Fibroblast of lung (primary cell): ENCODE measurements at regions not wholly inside any gene's neighbourhood (a gene's known extent, or its start where the extent isn't known, plus 50 kb on each side); places are given as distances from the start of the nearest gene placed in this dataset.
"Not testable (repeated sequence)": the region's sequence is repeated elsewhere in the genome, so short reads cannot be mapped to it uniquely, and the experiment has no call there.

ENCODE experiments used
- DNase-seq, 2 donors: peaks; one replicate each; pipeline versions ENCODE4 v3.0.0 to v3.0.0-alpha.2; 2010; ENCODE audit warnings: low read depth in 2 of 2
- H2AFZ ChIP-seq: 2 replicates; pipeline ENCODE4 v1.5.1; 2012; ENCODE audit warnings: low read length, control low read depth, inconsistent platforms
- H3K27ac ChIP-seq: 2 replicates; pipeline ENCODE4 v1.5.1; 2011; ENCODE audit warnings: low read length, control low read depth; ENCODE audit not compliant: insufficient read depth
- H3K27me3 ChIP-seq: 2 replicates; pipeline ENCODE4 v1.5.1; 2011; ENCODE audit warnings: mild to moderate bottlenecking, low read length; ENCODE audit not compliant: control insufficient read depth, insufficient read depth
- H3K36me3 ChIP-seq: 2 replicates; pipeline ENCODE4 v1.5.1; 2011; ENCODE audit warnings: low read length; ENCODE audit not compliant: control insufficient read depth, insufficient read depth
- H3K4me1 ChIP-seq: 2 replicates; pipeline ENCODE4 v1.5.1; 2011; ENCODE audit warnings: low read length; ENCODE audit not compliant: control insufficient read depth, insufficient read depth; ENCODE audit errors: extremely low read depth
- H3K4me2 ChIP-seq: 2 replicates; pipeline ENCODE4 v1.5.1; 2011; ENCODE audit warnings: low read length, control low read depth; ENCODE audit not compliant: insufficient read depth; ENCODE audit errors: extremely low read depth
- H3K4me3 ChIP-seq, 4 experiments: fragments of 200-600 bp in 1 of 4; sonication (generic) in 1 of 4; replicated peaks in 1 of 4; 2 replicates each; pipeline ENCODE4 v1.5.1; 2011 to 2016; ENCODE audit warnings: low read length in 4 of 4, low read depth in 3 of 4, mild to moderate bottlenecking in 3 of 4, control low read depth in 2 of 4, inconsistent platforms in 1 of 4, mixed read lengths in 1 of 4; ENCODE audit not compliant: insufficient read depth in 1 of 4; ENCODE audit errors: control extremely low read depth in 1 of 4
- H3K79me2 ChIP-seq: 2 replicates; pipeline ENCODE4 v1.5.1; 2012; ENCODE audit warnings: mild to moderate bottlenecking, low read length, inconsistent platforms; ENCODE audit not compliant: control insufficient read depth, insufficient read depth
- H3K9ac ChIP-seq: 2 replicates; pipeline ENCODE4 v1.5.1; 2011; ENCODE audit warnings: mild to moderate bottlenecking, low read length, control low read depth; ENCODE audit not compliant: insufficient read depth
- H3K9me3 ChIP-seq: 2 replicates; pipeline ENCODE4 v1.5.1; 2012; ENCODE audit warnings: low read depth, low read length; ENCODE audit not compliant: control insufficient read depth, insufficient read depth
- H4K20me1 ChIP-seq: 2 replicates; pipeline ENCODE4 v1.5.1; 2011; ENCODE audit warnings: low read length; ENCODE audit not compliant: control insufficient read depth, insufficient read depth; ENCODE audit errors: extremely low read depth
- EZH2 ChIP-seq: IDR thresholded peaks from 2 replicates; pipeline ENCODE4 v1.5.1; 2012; ENCODE audit warnings: low read length, control low read depth, mild to moderate bottlenecking; ENCODE audit errors: missing control alignments
- TF ChIP-seq, protein P1 (sequence below), 2 donors: IDR thresholded peaks in 1 of 2; conservative IDR thresholded peaks in 1 of 2; 1 replicate in 1 of 2; 2 replicates in 1 of 2; pipeline ENCODE4 v1.5.1; 2011 to 2012; ENCODE audit warnings: low read length in 2 of 2, control low read depth in 1 of 2, inconsistent platforms in 1 of 2, low read depth in 1 of 2, mild to moderate bottlenecking in 1 of 2

DNA sequence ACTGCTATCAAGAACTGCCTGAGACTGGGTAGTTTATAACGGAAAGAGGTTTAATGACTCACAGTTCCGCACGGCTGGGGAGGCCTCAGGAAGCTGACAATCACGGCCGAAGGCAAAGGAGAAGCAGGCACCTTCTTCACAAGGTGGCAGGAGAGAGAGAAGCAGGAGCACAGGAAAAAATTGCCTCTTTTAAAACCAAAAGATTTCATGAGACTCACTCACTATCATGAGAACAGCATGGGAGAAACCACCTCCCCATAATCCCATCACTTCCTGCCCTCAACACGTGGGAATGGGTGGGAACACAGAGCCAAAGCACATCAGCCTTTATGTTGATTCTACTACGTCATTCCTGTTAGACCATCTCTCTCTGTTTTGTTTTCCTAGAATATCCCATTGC lies 650.9 kb upstream of the SEMA6D start:
- no peak for DNase-seq
- Histone ChIP-seq H3K27ac (no peak overlapping the region), H3K4me3 (no peak overlapping the region), H3K27me3 (no peaks in the 10 kb centered on the region), H2AFZ (no peak overlapping the region), H3K36me3 (no peaks in the 10 kb centered on the region), H3K4me2 (no peak overlapping the region), H3K9ac (no peak overlapping the region), H4K20me1 (no peaks in the 10 kb centered on the region), H3K4me1 (no peaks in the 10 kb centered on the region), H3K9me3 (no peaks in the 10 kb centered on the region), H3K79me2 (no peaks in the 10 kb centered on the region)
- TF ChIP-seq, protein P1, sequence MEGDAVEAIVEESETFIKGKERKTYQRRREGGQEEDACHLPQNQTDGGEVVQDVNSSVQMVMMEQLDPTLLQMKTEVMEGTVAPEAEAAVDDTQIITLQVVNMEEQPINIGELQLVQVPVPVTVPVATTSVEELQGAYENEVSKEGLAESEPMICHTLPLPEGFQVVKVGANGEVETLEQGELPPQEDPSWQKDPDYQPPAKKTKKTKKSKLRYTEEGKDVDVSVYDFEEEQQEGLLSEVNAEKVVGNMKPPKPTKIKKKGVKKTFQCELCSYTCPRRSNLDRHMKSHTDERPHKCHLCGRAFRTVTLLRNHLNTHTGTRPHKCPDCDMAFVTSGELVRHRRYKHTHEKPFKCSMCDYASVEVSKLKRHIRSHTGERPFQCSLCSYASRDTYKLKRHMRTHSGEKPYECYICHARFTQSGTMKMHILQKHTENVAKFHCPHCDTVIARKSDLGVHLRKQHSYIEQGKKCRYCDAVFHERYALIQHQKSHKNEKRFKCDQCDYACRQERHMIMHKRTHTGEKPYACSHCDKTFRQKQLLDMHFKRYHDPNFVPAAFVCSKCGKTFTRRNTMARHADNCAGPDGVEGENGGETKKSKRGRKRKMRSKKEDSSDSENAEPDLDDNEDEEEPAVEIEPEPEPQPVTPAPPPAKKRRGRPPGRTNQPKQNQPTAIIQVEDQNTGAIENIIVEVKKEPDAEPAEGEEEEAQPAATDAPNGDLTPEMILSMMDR (conservative IDR thresholded peaks at IDR 0.05 in 1 of 2, IDR thresholded peaks at IDR 0.05 in 1 of 2; ENCODE audit: low read depth in 1 of 2, low read length in 2 of 2): no peak
- no peak for TF ChIP-seq EZH2

DNA sequence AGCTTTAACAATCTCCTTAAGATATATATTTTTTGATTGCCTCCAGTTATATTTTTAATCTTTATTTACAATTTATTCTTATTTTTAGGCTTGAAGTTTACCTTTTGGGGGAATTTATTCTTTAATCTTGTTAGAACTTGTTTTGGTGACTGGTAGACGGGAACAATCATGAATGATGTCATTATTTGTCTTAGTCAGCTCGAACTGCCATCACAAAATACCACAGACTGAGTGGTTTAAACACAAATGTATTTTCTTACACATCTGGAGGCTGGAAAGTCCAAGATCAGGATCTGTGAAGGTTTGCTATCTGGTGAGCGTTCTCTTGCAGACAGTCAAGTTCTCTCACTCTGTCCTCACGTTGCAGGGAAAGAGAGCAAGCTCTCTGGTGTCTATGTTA lies 639.5 kb upstream of the SEMA6D start:
- not testable (repeated sequence) for H3K79me2 ChIP-seq, H2AFZ ChIP-seq, H3K4me2 ChIP-seq, H3K4me1 ChIP-seq, H3K27ac ChIP-seq, H3K9ac ChIP-seq, H3K4me3 ChIP-seq, H4K20me1 ChIP-seq, H3K36me3 ChIP-seq, H3K9me3 ChIP-seq, H3K27me3 ChIP-seq
- peak in 1 of 2 donors; percentile 0 for DNase-seq

DNA sequence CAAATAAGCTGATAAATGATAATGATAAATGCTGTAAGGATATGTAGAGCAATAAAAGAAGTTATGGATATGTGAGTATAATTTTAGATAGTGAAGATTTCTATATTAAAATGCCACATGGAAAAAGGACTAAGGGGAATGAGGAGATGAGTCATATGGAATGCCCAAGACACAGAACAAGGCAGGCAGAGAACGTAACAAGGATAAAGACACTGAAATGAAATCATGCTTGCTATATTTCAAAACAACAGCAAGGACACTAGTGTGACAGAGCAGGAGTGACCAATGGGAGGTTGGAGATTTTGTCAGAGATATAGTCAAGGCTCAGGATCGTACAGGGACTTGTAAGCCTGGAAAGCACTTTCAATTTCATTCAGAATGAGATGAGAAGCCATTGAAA lies 621.5 kb upstream of the SEMA6D start:
- Histone ChIP-seq H3K79me2 (no peaks in the 10 kb centered on the region), H3K27me3 (no peaks in the 10 kb centered on the region), H3K4me2 (no peak overlapping the region), H3K9me3 (no peaks in the 10 kb centered on the region), H3K4me3 (no peak overlapping the region), H3K36me3 (no peaks in the 10 kb centered on the region), H4K20me1 (no peaks in the 10 kb centered on the region), H3K9ac (no peak overlapping the region), H3K27ac (no peak overlapping the region), H3K4me1 (no peaks in the 10 kb centered on the region), H2AFZ (no peak overlapping the region)
- no peak for TF ChIP-seq EZH2
- TF ChIP-seq, protein P1 (conservative IDR thresholded peaks at IDR 0.05 in 1 of 2, IDR thresholded peaks at IDR 0.05 in 1 of 2; ENCODE audit: low read depth in 1 of 2, low read length in 2 of 2): no peak
- DNase-seq: no peak

DNA sequence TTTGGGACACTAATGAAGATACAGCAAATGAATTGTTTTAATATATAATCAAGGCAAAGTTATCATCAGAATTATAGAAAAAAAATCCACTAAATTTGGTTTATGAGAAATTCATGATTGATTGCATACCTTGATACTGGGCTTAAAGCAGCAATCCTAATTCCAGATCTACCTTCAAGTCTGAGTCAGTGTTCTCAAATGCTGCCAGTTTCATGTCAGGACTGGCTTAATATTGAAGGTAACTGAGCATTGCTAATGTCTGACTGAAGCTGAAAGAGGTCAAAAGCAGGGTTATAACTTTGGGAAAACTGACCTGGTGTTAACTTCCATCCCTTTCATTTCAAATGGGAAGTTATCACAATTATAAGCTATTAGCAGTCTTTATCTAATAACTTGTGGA lies 618.8 kb upstream of the SEMA6D start:
- not testable (repeated sequence) for H2AFZ ChIP-seq, H3K4me3 ChIP-seq, H3K27ac ChIP-seq, H3K4me2 ChIP-seq, H3K9ac ChIP-seq, H3K36me3 ChIP-seq, DNase-seq, H4K20me1 ChIP-seq, H3K9me3 ChIP-seq, H3K79me2 ChIP-seq, H3K4me1 ChIP-seq, H3K27me3 ChIP-seq

DNA sequence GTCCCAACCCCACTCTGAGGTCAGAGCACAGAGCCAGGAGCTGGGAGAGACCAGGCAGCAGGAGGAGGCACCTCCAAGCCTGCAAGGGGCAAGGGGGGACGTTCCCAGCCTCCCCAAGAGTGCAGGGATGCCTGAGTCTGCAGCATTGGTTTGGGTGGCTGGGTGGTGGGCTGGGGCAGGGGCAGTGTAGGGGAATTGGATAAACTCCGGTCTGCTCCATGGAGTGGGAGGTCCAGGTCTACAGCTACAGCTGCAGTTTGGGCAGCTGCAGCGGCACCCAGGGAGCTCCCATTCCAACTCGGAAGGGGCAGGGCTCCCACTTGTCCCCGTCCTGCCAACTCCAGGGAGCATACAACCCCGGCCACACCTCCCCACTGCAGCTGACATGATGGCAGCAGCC lies 617.5 kb upstream of the SEMA6D start:
- DNase-seq, H3K9ac ChIP-seq, H3K4me2 ChIP-seq, H3K79me2 ChIP-seq, H3K27ac ChIP-seq, H3K4me1 ChIP-seq, H3K4me3 ChIP-seq, H3K27me3 ChIP-seq, H2AFZ ChIP-seq, H3K9me3 ChIP-seq, H3K36me3 ChIP-seq, H4K20me1 ChIP-seq: not testable (repeated sequence)

DNA sequence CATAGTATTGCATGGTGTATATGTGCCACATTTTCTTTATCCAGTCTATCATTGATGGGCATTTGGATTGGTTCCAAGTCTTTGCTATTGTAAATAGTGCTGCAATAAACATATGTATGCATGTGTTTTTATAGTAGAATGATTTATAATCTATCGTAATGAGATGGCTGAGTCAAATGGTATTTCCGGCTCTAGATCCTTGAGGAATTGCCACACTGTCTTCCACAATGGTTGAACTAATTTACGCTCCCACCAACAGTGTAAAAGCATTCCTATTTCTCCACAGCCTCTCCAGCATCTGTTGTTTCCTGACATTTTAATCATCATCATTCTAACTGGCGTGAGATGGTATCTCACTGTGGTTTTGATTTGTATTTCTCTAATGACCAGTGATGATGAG lies 608.5 kb upstream of the SEMA6D start:
- H3K4me1 ChIP-seq, H3K27me3 ChIP-seq, DNase-seq, H3K4me3 ChIP-seq, H3K9me3 ChIP-seq, H4K20me1 ChIP-seq, H3K9ac ChIP-seq, H2AFZ ChIP-seq, H3K27ac ChIP-seq, H3K79me2 ChIP-seq, H3K4me2 ChIP-seq, H3K36me3 ChIP-seq: not testable (repeated sequence)
